ENCODE measurements at regions not wholly inside any gene's neighbourhood (a gene's known extent, or its start where the extent isn't known, plus 50 kb on each side); places are given as distances from the start of the nearest gene placed in this dataset.
A peak's percentile ranks its signal among the peaks of the same experiment; 100 is the strongest.

- DNase-seq, result no peak
Observed at GRCh38 chr16:51569203-51569931, 418.3 kb upstream of the SALL1 start.

DNA sequence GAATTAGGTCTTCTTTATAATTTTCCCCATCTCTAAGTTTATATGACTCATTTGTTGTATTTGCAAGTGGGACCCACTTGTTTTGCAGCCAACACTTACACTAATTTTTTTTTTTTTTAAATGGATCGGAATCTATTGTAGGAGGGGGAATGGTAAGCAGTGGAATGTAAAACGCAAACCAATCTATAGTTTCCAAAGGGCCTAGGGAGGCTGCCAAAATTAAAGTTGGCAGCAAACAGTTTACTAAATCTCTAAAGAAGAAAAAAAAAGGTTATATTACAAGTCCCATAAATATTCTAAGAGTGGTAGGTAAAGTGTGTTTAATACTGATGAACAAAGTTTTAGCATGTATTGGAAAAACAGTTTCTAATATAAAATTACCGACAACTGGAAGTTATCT is 416.8 kb upstream of the SALL1 start:
- DNase-seq, result no peak

DNA sequence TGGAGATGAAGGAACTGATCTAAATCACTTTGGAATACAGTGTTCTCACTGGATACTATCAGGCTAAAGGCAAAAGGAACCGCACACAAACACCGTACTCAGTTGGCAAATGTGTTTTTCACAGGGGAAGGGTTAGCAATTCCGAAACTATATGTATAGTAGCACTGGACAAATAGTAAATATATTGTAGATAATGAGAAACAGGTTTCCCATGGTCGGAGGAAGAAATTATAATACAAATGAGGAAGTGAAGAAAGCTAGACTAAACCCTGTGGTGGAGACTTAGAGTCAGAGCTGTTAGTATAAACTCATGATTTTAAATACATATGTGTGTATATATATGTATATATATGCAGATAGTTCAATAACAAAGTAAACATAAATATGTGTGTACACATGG is 414.1 kb upstream of the SALL1 start:
- no peak for DNase-seq

DNA sequence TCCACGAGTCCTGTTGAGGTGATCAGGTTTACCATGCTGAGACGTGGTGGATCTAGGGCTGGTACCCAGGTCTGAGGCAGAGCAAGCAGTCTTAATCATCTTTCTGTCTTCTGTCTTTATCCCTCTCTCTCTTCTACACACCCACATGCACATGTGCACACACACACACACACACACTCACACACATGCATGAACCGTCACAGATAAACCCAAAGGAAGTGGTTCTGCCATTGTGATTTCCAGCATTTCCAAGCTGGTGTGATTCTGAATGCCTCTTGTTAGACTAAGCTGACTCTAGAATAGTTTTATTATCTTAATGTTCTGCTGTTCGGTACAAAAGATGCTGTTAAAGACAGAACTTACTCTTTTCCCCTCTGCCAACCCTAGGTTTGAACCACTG is 411.8 kb upstream of the SALL1 start:
- DNase-seq, result no peak

DNA sequence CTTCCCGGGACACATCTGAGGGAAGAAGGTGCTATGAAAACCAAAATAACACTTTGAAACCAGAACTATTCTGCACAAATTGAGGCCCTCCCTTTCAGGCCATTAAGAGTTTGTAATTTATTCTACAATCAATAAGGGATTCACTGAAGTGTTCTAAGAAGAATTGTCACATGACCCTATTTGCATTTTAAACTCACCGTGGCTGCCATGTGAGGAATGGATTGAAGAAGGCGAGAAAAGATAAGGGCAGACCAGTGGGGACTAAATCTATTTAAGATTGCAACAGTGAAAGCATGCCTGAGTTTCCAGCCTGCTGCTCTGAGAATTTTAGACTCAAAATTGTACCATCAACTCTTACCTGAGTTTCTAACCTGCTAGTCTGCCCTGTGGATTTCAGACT is 408.8 kb upstream of the SALL1 start:
- DNase-seq, result no peak

- DNase-seq, result no peak
Observed at GRCh38 chr16:51557670-51558069, 406.6 kb upstream of the SALL1 start.

GRCh38 chr16:51556694-51557340 is 405.7 kb upstream of the SALL1 start:
- DNase-seq, result no peak

GRCh38 chr16:51553910-51554309 is 402.8 kb upstream of the SALL1 start:
- no peak for DNase-seq

DNA sequence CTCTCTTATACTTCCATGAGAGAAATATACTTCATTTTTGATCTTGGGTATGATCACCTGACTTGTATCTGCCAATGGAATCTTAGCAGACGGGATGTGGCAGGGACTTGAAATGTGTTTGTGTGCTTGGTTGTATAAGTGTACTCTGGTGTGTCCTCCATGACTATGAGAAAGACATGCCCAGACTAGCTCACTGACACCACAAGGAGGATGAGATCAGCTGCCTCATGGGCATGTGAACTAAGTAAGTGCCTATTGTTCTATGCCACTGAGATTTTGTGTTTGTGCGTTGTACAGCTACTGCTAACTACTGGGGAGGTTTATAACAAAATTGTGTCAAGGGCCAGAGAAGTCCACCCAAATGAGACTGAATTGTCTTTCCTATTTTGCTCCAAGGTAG is 402.2 kb upstream of the SALL1 start:
- no peak for DNase-seq

GRCh38 chr16:51550800-51551347 is 399.8 kb upstream of the SALL1 start:
- no peak for DNase-seq

GRCh38 chr16:51549836-51550235 is 398.8 kb upstream of the SALL1 start:
- DNase-seq, result no peak

DNA sequence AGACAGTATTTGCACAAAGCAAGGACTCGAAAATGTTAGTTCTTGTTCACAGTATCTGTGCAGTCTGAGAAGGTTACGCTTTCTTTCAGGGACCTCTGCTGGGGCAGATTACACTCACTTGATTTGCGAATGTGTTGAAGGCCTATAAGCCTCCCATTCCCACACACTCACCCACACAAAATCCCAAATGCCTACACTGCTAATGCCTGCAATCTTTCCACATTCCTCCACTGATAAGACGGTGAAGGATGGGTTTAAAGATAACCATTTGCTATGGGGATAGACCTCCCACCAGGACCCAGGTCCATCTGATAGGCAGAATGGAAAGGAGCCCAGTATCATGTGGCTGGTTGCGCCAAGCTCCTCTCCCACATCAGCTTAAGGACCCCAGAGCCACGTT is 394.9 kb upstream of the SALL1 start:
- DNase-seq, result no peak

DNA sequence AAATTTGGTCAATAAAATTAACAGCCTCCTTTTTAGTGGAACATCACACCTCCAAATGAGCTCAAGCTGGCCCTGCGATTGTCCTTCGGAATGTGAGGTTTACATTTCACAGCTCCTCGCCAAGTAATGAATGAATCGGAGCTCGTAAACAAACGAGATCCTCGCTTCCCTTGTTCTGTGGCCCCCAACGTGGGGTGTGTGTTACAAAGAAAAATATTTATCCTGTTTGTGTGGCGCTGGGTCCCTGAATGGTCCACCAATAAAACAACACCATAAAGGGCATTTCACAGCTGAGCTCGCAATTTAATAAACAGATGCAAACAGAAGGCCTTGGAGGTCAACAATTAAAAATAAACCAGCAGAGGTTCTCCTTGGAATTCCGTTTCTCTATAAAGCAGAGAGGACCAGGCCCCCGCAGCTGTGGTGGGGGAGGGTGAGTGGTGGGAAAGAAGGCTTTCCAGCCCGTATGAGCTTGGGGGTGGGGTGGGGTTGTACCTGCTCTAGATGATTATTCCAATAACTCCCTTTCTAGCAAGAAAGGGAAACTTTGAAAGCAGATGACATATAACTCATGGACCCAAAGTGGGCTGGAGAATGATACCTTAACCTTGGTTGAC is 393.9 kb upstream of the SALL1 start:
- no peak for DNase-seq

GRCh38 chr16:51543971-51544370 is 392.9 kb upstream of the SALL1 start:
- DNase-seq, result no peak

- DNase-seq, result no peak
Observed at GRCh38 chr16:51542981-51543815, 392.1 kb upstream of the SALL1 start.

GRCh38 chr16:51540259-51540658 is 389.2 kb upstream of the SALL1 start:
- no peak for DNase-seq

- DNase-seq, result peak in 1 of 5 experiments; percentile 3
Observed at GRCh38 chr16:51538707-51539498, 387.8 kb upstream of the SALL1 start.

DNA sequence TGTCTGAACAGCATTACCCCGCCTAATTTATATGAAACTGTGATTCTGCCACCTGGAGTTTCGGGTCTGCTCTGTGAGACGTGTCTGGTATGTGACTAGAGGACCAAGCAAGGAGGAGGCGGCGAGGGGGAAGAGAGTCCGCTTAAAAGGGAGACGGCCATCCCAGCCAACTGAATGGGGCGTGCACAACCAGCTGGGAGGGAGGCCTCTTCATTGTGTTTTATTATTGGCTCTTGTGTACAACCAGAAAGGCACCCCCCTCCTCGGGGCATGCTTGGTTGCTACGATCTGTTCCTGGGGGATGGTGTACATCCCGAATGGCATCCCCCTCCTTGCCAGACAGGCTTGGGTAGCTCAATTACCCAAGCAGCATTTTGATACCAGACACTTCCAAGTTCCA is 384.5 kb upstream of the SALL1 start:
- no peak for DNase-seq

GRCh38 chr16:51532551-51532950 is 381.5 kb upstream of the SALL1 start:
- no peak for DNase-seq

- DNase-seq, result no peak
Observed at GRCh38 chr16:51531271-51531670, 380.2 kb upstream of the SALL1 start.

- DNase-seq, result no peak
Observed at GRCh38 chr16:51527349-51527748, 376.3 kb upstream of the SALL1 start.

DNA sequence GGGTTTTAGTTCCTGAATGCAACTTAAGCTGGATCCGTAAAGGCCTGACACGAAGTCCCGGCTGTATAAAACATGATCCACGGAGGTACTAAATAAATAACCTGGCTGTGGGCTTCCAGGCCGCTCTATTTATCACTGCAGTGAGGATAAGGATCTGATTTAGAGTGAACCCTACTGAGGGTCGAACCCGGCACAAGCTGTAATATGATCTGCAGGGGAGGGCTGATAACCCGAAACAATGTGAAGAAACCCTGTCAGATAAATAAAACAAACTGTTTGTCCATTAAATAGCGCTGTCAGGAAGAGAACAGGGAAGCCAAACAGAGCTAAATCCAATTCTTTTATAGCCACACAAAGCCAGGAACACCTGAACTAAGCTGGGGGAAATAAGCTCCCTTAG is 375.6 kb upstream of the SALL1 start:
- DNase-seq, result no peak
